ENCODE measurements at regions not wholly inside any gene's neighbourhood (a gene's known extent, or its start where the extent isn't known, plus 50 kb on each side); places are given as distances from the start of the nearest gene placed in this dataset.

GRCh38 chr22:49010901-49011300 is 816.8 kb downstream of the BRD1 start:
- TF ChIP-seq CTCF (IDR thresholded peaks at IDR 0.05) (no peak), POLR2AphosphoS5 (IDR thresholded peaks at IDR 0.05) (no peak), POLR2A (IDR thresholded peaks at IDR 0.05) (no peak), EP300 (IDR thresholded peaks at IDR 0.05) (no peak)
